H9 (cell line): ENCODE measurements at regions not wholly inside any gene's neighbourhood (a gene's known extent, or its start where the extent isn't known, plus 50 kb on each side); places are given as distances from the start of the nearest gene placed in this dataset.

Experiments used
- DNase-seq: peaks from one replicate; pipeline ENCODE4 v3.0.0-alpha.2; 2017
- H2AFZ ChIP-seq: one replicate; pipeline ENCODE4 v1.6.1; 2013; ENCODE audit warnings: mild to moderate bottlenecking, low read length, control low read depth, moderate library complexity
- H2AK5ac ChIP-seq: 2 replicates; pipeline ENCODE4 v1.6.1; 2013; ENCODE audit warnings: low read length, control low read depth, mixed read lengths; ENCODE audit not compliant: insufficient read length
- H2BK120ac ChIP-seq: one replicate; pipeline ENCODE4 v1.6.1; 2013; ENCODE audit warnings: low read depth, mild to moderate bottlenecking, low read length, control low read depth, inconsistent platforms; ENCODE audit not compliant: poor library complexity, severe bottlenecking
- H2BK12ac ChIP-seq: 2 replicates; pipeline ENCODE4 v1.6.1; 2013; ENCODE audit warnings: low read length, control low read depth, mixed read lengths, low read depth; ENCODE audit not compliant: insufficient read length
- H2BK15ac ChIP-seq: 2 replicates; pipeline ENCODE4 v1.6.1; 2013; ENCODE audit warnings: low read depth, low read length, control low read depth
- H2BK20ac ChIP-seq: one replicate; pipeline ENCODE4 v1.6.1; 2013; ENCODE audit warnings: low read depth, mild to moderate bottlenecking, low read length, control low read depth, inconsistent platforms; ENCODE audit not compliant: poor library complexity, severe bottlenecking
- H2BK5ac ChIP-seq: 2 replicates; pipeline ENCODE4 v1.6.1; 2013; ENCODE audit warnings: low read length, control low read depth, mixed read lengths; ENCODE audit not compliant: insufficient read length
- H3K14ac ChIP-seq: 2 replicates; pipeline ENCODE4 v1.6.1; 2013; ENCODE audit warnings: low read length, control low read depth; ENCODE audit not compliant: insufficient read depth
- H3K18ac ChIP-seq: 2 replicates; pipeline ENCODE4 v1.6.1; 2013; ENCODE audit warnings: low read depth, mild to moderate bottlenecking, mixed read lengths, low read length, control low read depth; ENCODE audit not compliant: insufficient read length
- H3K23ac ChIP-seq: 2 replicates; pipeline ENCODE4 v1.6.1; 2013; ENCODE audit warnings: low read length, control low read depth, mixed read lengths, low read depth; ENCODE audit not compliant: insufficient read length
- H3K23me2 ChIP-seq: 2 replicates; pipeline ENCODE4 v1.6.1; 2013; ENCODE audit warnings: low read depth, mild to moderate bottlenecking, mixed read lengths, low read length, control low read depth; ENCODE audit not compliant: insufficient read length, poor library complexity, severe bottlenecking
- H3K27ac ChIP-seq: 2 replicates; pipeline ENCODE4 v1.5.1; 2013; ENCODE audit warnings: low read length, control low read depth, mixed read lengths, low read depth; ENCODE audit not compliant: insufficient read length
- H3K27me3 ChIP-seq: 2 replicates; pipeline ENCODE4 v1.6.1; 2013; ENCODE audit warnings: low read length, control low read depth, inconsistent platforms; ENCODE audit not compliant: insufficient read depth
- H3K4ac ChIP-seq: 2 replicates; pipeline ENCODE4 v1.6.1; 2013; ENCODE audit warnings: low read depth, mild to moderate bottlenecking, control low read depth, inconsistent platforms, low read length, moderate library complexity
- H3K4me1 ChIP-seq: 2 replicates; pipeline ENCODE4 v1.6.1; 2013; ENCODE audit warnings: low read length, control low read depth, inconsistent platforms; ENCODE audit not compliant: insufficient read depth
- H3K4me2 ChIP-seq: 2 replicates; pipeline ENCODE4 v1.6.1; 2013; ENCODE audit warnings: low read length, control low read depth, mixed read lengths; ENCODE audit not compliant: insufficient read length, insufficient read depth
- H3K56ac ChIP-seq: 2 replicates; pipeline ENCODE4 v1.6.1; 2013; ENCODE audit warnings: low read depth, mild to moderate bottlenecking, mixed read lengths, low read length, control low read depth; ENCODE audit not compliant: insufficient read length
- H3K79me1 ChIP-seq: 2 replicates; pipeline ENCODE4 v1.6.1; 2013; ENCODE audit warnings: low read depth, mild to moderate bottlenecking, moderate library complexity, low read length, control low read depth, inconsistent platforms; ENCODE audit not compliant: insufficient read depth, poor library complexity, severe bottlenecking
- H3K79me2 ChIP-seq: 2 replicates; pipeline ENCODE4 v1.6.1; 2013; ENCODE audit warnings: low read length, control low read depth, inconsistent platforms; ENCODE audit not compliant: insufficient read depth
- H3K9ac ChIP-seq: 2 replicates; pipeline ENCODE4 v1.6.1; 2013; ENCODE audit warnings: low read length, control low read depth, mixed read lengths; ENCODE audit not compliant: insufficient read length; ENCODE audit errors: extremely low read depth
- H3K9me3 ChIP-seq: one replicate; pipeline ENCODE4 v1.6.1; 2013; ENCODE audit warnings: low read depth, low read length, inconsistent platforms; ENCODE audit not compliant: control insufficient read depth
- H3T11ph ChIP-seq: one replicate; pipeline ENCODE4 v1.6.1; 2013; ENCODE audit warnings: mild to moderate bottlenecking, low read length, control low read depth, inconsistent platforms
- H4K20me1 ChIP-seq: one replicate; pipeline ENCODE4 v1.6.1; 2013; ENCODE audit not compliant: control insufficient read depth, insufficient read length, insufficient read depth
- H4K5ac ChIP-seq: 2 replicates; pipeline ENCODE4 v1.6.1; 2013; ENCODE audit warnings: low read depth, mild to moderate bottlenecking, mixed read lengths, low read length, control low read depth; ENCODE audit not compliant: insufficient read length
- H4K8ac ChIP-seq: replicated peaks from 2 replicates; pipeline ENCODE4 v1.6.1; 2013; ENCODE audit warnings: low read length, control low read depth, mixed read lengths, low read depth; ENCODE audit not compliant: insufficient read length
- H4K91ac ChIP-seq: 2 replicates; pipeline ENCODE4 v1.6.1; 2013; ENCODE audit warnings: low read depth, mild to moderate bottlenecking, moderate library complexity, mixed read lengths, low read length, control low read depth; ENCODE audit not compliant: insufficient read length
- H3K27ac Mint-ChIP-seq, 3 experiments: 2 replicates in 2 of 3; 3 replicates in 1 of 3; pipeline ENCODE4 v1.8.0; 2020 to 2021; ENCODE audit warnings: mixed read lengths in 3 of 3, mild to moderate bottlenecking in 1 of 3, moderate library complexity in 1 of 3
- H3K27me3 Mint-ChIP-seq: 2 replicates; pipeline ENCODE4 v1.8.0; 2021; ENCODE audit warnings: low read depth, mild to moderate bottlenecking, moderate library complexity, mixed read lengths
- H3K36me3 Mint-ChIP-seq, 3 experiments: 2 replicates in 2 of 3; 3 replicates in 1 of 3; pipeline ENCODE4 v1.8.0; 2020 to 2021; ENCODE audit warnings: low read depth in 3 of 3, mixed read lengths in 3 of 3; ENCODE audit not compliant: insufficient read depth in 1 of 3
- H3K4me1 Mint-ChIP-seq, 2 experiments: 2 replicates each; pipeline ENCODE4 v1.8.0; 2020; ENCODE audit warnings: mixed read lengths in 2 of 2
- H3K4me3 Mint-ChIP-seq, 2 experiments: 2 replicates in 1 of 2; 3 replicates in 1 of 2; pipeline ENCODE4 v1.8.0; 2020 to 2021; ENCODE audit warnings: mild to moderate bottlenecking in 2 of 2, mixed read lengths in 2 of 2, moderate library complexity in 1 of 2
- H3K9me3 Mint-ChIP-seq, 2 experiments: 2 replicates in 1 of 2; 3 replicates in 1 of 2; pipeline ENCODE4 v1.8.0; 2020; ENCODE audit warnings: mild to moderate bottlenecking in 2 of 2, mixed read lengths in 2 of 2, moderate library complexity in 1 of 2
- WGBS: extraction: QIAGEN DNeasy Blood & Tissue Kit; methylation state at CpG from one replicate; pipeline ENCODE4 v1.1.7; 2013; ENCODE audit warnings: missing lambda C conversion rate, low lambda C conversion rate, mixed read lengths; ENCODE audit not compliant: insufficient read length; ENCODE audit errors: extremely low coverage; 5-methylcytosine and 5-hydroxymethylcytosine counted together
- TF ChIP-seq, protein P1 (sequence below): fragments of 200-600 bp; sonication (generic); conservative IDR thresholded peaks from 3 replicates; pipeline ENCODE4 v1.8.0; 2021; ENCODE audit warnings: antibody characterized with exemption, mild to moderate bottlenecking

DNA sequence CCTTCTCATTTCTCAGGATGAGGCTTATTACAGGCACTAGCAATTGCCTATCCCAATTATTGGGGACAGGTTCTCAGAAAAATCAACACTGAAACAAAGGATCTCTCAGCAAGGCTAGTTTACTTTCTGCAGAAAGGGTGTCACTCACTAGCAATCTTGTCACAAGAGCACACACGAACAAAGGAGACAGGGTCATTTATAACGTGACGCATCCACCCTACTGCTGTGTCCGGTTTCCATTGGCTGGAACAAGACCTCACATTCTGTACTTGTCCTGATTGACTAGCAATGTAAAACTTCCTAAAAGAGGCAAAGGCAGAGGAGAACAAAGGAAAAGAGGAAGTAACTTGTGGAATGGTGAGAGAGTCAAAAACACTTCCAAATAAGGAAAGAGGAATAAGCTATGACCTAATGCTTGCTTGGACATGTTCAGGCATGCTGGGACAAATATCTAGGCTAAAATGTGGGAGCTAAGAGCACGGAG lies 160.2 kb upstream of the STXBP5 start:
- H4K8ac ChIP-seq, result no peak overlapping the region
- H2BK15ac ChIP-seq, result no peak overlapping the region
- H4K20me1 ChIP-seq, result no peaks in the 10 kb centered on the region
- H2BK12ac ChIP-seq, result no peak overlapping the region
- H3K9me3 ChIP-seq, result no peaks in the 10 kb centered on the region
- H3K4ac ChIP-seq, result no peak overlapping the region
- H2BK5ac ChIP-seq, result no peak overlapping the region
- no peak overlapping the region for H3K4me3 Mint-ChIP-seq
- H3K4me1 Mint-ChIP-seq, result no peaks in the 10 kb centered on the region
- no peak overlapping the region for H3K23ac ChIP-seq
- DNase-seq, result no peak
- H2BK20ac ChIP-seq, result no peak overlapping the region
- TF ChIP-seq, protein P1, sequence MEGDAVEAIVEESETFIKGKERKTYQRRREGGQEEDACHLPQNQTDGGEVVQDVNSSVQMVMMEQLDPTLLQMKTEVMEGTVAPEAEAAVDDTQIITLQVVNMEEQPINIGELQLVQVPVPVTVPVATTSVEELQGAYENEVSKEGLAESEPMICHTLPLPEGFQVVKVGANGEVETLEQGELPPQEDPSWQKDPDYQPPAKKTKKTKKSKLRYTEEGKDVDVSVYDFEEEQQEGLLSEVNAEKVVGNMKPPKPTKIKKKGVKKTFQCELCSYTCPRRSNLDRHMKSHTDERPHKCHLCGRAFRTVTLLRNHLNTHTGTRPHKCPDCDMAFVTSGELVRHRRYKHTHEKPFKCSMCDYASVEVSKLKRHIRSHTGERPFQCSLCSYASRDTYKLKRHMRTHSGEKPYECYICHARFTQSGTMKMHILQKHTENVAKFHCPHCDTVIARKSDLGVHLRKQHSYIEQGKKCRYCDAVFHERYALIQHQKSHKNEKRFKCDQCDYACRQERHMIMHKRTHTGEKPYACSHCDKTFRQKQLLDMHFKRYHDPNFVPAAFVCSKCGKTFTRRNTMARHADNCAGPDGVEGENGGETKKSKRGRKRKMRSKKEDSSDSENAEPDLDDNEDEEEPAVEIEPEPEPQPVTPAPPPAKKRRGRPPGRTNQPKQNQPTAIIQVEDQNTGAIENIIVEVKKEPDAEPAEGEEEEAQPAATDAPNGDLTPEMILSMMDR, result no peak
- no peak overlapping the region for H3T11ph ChIP-seq
- peaks cover 12 to 19% of the 10 kb centered on the region in 2 experiments for H3K9me3 Mint-ChIP-seq
- H3K4me1 ChIP-seq, result no peaks in the 10 kb centered on the region
- H3K23me2 ChIP-seq, result no peaks in the 10 kb centered on the region
- no peak overlapping the region for H3K4me2 ChIP-seq
- no peaks in the 10 kb centered on the region for H3K79me1 ChIP-seq
- no peak overlapping the region for H3K9ac ChIP-seq
- H3K27ac Mint-ChIP-seq, result no peak overlapping the region
- H2AFZ ChIP-seq, result no peak overlapping the region
- no peaks in the 10 kb centered on the region for H3K27me3 ChIP-seq
- H3K79me2 ChIP-seq, result no peaks in the 10 kb centered on the region
- no peak overlapping the region for H3K27ac ChIP-seq
- H3K27me3 Mint-ChIP-seq, result no peaks in the 10 kb centered on the region
- H2AK5ac ChIP-seq, result no peak overlapping the region
- WGBS, result no CpG with 5 or more reads among the region's 5 CpGs
- H3K56ac ChIP-seq, result no peak overlapping the region
- no peak overlapping the region for H4K91ac ChIP-seq
- H3K36me3 Mint-ChIP-seq, result peaks cover 2 to 21% (median 11%) of the 10 kb centered on the region in 3 experiments
- no peak overlapping the region for H2BK120ac ChIP-seq
- no peak overlapping the region for H4K5ac ChIP-seq
- no peak overlapping the region for H3K14ac ChIP-seq
- no peak overlapping the region for H3K18ac ChIP-seq
